MCF 10A (cell line): ENCODE measurements at regions not wholly inside any gene's neighbourhood (a gene's known extent, or its start where the extent isn't known, plus 50 kb on each side); places are given as distances from the start of the nearest gene placed in this dataset.

Experiments used
- BruUV-seq: library from RNA; stranded (reverse); fragments of 400-500 nt; replicated peaks from 2 replicates; lab custom pipeline; 2021; lab: Mats Ljungman, UMichigan
- CTCF ChIA-PET: fragments of 300-600 bp; sonication (Branson Sonifier 250); formaldehyde crosslinking; extraction: SDS; loops from one replicate; lab custom pipeline; 2021; ENCODE audit warnings: antibody characterized with exemption, inconsistent platforms; lab: Yijun Ruan, JAX
- POLR2A ChIA-PET: fragments of 300-600, 350-650 bp; sonication (Branson Sonifier 250); formaldehyde crosslinking; extraction: SDS; loops from one replicate; lab custom pipeline; 2020; ENCODE audit warnings: antibody characterized with exemption, inconsistent platforms; lab: Yijun Ruan, JAX
- DNase-seq: peaks from one replicate; pipeline ENCODE4 v3.0.0-alpha.2; 2018; ENCODE audit not compliant: unreplicated experiment
- H3K27ac Mint-ChIP-seq: one replicate; pipeline ENCODE4 v1.8.0; 2022; ENCODE audit warnings: mild to moderate bottlenecking, low read depth, mixed read lengths; ENCODE audit not compliant: unreplicated experiment
- H3K27me3 Mint-ChIP-seq: one replicate; pipeline ENCODE4 v1.8.0; 2022; ENCODE audit warnings: mixed read lengths; ENCODE audit not compliant: insufficient read depth, unreplicated experiment
- H3K36me3 Mint-ChIP-seq: one replicate; pipeline ENCODE4 v1.8.0; 2022; ENCODE audit warnings: mild to moderate bottlenecking, moderate library complexity, mixed read lengths; ENCODE audit not compliant: insufficient read depth, unreplicated experiment
- H3K4me1 Mint-ChIP-seq: one replicate; pipeline ENCODE4 v1.8.0; 2022; ENCODE audit warnings: mixed read lengths; ENCODE audit not compliant: insufficient read depth, unreplicated experiment
- H3K4me3 Mint-ChIP-seq: one replicate; pipeline ENCODE4 v1.8.0; 2022; ENCODE audit warnings: mild to moderate bottlenecking, moderate library complexity, mixed read lengths; ENCODE audit not compliant: unreplicated experiment
- H3K9me3 Mint-ChIP-seq: one replicate; pipeline ENCODE4 v1.8.0; 2022; ENCODE audit warnings: mixed read lengths; ENCODE audit not compliant: unreplicated experiment
- intact Hi-C: fragments of 100-400 bp; cut with micrococcal nuclease; formaldehyde crosslinking; loops from 2 replicates; pipeline ENCODE4 v1.14.1; 2022
- TF ChIP-seq, protein P1 (sequence below): fragments of 200-600 bp; IDR thresholded peaks from one replicate; pipeline ENCODE4 v1.8.0; 2022; ENCODE audit warnings: antibody characterized with exemption, mild to moderate bottlenecking; ENCODE audit not compliant: unreplicated experiment

DNA sequence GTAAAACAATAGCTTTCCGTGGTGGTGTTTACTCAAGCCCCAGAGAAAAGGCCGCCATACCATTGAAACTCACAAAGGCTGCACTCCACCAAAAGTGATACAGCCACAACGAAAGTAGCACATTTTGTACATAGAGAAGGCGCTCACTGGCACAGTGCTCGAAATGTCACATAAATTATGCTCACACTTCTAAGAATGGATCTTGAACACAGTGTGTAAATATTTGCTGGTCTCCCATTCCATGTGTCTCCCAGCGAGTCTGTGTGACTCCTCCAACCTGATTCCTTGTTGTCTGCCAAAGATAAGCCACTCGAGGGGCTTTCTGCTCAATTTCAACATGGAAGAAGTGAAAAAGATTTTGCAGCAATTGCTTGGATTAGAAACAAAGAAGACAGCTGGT, 234.0 kb upstream of the VCX3A start:
- no peak overlapping the region for H3K4me3 Mint-ChIP-seq
- CTCF ChIA-PET, result no interaction called here
- H3K27me3 Mint-ChIP-seq, result no peaks in the 10 kb centered on the region
- H3K27ac Mint-ChIP-seq, result no peak overlapping the region
- TF ChIP-seq, protein P1, sequence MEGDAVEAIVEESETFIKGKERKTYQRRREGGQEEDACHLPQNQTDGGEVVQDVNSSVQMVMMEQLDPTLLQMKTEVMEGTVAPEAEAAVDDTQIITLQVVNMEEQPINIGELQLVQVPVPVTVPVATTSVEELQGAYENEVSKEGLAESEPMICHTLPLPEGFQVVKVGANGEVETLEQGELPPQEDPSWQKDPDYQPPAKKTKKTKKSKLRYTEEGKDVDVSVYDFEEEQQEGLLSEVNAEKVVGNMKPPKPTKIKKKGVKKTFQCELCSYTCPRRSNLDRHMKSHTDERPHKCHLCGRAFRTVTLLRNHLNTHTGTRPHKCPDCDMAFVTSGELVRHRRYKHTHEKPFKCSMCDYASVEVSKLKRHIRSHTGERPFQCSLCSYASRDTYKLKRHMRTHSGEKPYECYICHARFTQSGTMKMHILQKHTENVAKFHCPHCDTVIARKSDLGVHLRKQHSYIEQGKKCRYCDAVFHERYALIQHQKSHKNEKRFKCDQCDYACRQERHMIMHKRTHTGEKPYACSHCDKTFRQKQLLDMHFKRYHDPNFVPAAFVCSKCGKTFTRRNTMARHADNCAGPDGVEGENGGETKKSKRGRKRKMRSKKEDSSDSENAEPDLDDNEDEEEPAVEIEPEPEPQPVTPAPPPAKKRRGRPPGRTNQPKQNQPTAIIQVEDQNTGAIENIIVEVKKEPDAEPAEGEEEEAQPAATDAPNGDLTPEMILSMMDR, result no peak
- intact Hi-C loops, result no loop called here
- no peak for DNase-seq
- H3K36me3 Mint-ChIP-seq, result no peaks in the 10 kb centered on the region
- no peaks in the 10 kb centered on the region for H3K4me1 Mint-ChIP-seq
- H3K9me3 Mint-ChIP-seq, result no peaks in the 10 kb centered on the region
- POLR2A ChIA-PET, result no interaction called here
- no TSS peak for BruUV-seq

DNA sequence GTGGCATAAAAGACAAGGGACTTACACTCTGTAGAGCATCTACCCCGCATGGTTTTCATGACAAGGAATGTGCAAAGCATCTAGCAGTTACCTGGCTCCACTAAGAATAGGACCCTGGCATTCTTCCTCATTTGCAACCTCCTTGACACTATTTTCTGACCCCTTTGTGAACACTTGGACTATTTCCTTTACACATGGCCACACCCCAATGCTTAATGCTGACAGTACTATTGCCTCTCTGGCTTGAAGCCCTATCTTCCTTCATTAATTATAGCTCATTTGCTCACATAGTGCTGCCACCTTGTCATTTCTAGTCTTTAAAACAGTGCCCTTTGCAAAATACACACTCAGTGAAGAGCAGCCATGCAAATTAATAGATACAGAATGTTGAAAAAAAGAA, 226.3 kb upstream of the VCX3A start:
- H3K4me3 Mint-ChIP-seq, result no peak overlapping the region
- H3K9me3 Mint-ChIP-seq, result peaks cover 26% of the 10 kb centered on the region
- ChIA-PET POLR2A (no interaction called here), CTCF (no interaction called here)
- DNase-seq, result no peak
- intact Hi-C loops, result no loop called here
- no peaks in the 10 kb centered on the region for H3K27me3 Mint-ChIP-seq
- TF ChIP-seq, protein P1, result no peak
- no peaks in the 10 kb centered on the region for H3K36me3 Mint-ChIP-seq
- no peak overlapping the region for H3K27ac Mint-ChIP-seq
- BruUV-seq, result no TSS peak
- H3K4me1 Mint-ChIP-seq, result no peaks in the 10 kb centered on the region

DNA sequence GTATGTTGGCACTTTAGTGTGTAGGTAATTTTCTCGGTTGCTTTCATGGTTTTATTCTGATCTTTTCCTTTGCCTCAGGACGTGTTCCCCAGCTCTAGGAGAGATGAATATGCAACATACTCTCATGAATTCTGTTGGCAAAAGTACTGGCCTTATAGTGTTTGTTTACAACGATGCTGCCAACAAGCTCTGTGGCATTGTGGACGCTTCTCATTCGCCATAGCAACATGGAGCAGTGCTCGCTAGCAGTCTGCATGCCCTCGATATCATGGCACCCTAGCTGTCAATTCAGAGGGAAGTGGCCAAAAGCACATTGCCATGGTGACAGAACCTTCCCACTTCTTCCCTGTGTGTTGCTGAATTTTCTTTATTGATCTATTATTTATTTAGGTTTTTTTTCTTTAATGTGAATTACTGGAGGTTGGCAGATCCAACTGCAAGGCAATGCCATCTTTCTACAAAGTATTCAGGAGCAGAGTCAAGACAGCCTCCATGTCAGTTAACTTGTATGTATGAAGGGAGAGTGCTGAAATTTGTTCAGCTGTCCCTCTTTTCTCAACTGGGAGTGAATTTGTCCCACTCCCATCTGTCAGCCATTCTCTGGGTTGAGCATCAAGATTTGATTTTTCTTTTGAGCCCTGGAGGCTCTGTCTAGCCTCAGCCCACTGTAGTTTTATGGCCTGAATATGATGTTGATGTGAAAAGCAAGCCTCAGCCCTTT, 224.9 kb upstream of the VCX3A start:
- intact Hi-C loops, result no loop called here
- H3K27me3 Mint-ChIP-seq, result no peaks in the 10 kb centered on the region
- no peaks in the 10 kb centered on the region for H3K4me1 Mint-ChIP-seq
- BruUV-seq, result no TSS peak
- H3K4me3 Mint-ChIP-seq, result no peak overlapping the region
- ChIA-PET CTCF (no interaction called here), POLR2A (no interaction called here)
- no peak overlapping the region for H3K27ac Mint-ChIP-seq
- peaks cover 35% of the 10 kb centered on the region for H3K9me3 Mint-ChIP-seq
- TF ChIP-seq, protein P1, result no peak
- no peak for DNase-seq
- no peaks in the 10 kb centered on the region for H3K36me3 Mint-ChIP-seq

DNA sequence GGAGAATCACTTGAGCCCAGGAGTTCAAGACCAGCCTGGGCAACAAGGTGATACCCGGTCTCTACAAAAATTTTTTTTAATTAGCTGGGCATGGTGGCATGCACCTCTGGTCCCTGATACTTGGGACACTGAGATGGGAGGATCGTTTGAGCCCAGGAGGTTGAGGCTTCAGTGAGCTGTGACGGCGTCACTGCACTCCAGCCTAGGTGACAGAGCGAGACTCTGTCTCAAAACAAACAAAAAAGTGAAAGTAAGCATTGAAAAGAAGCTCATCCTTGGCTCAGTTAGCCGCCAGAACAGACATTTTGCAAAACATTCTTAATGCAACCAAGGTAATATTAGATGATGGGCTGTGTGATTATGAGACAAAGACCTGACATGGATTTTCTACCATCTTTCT, 223.3 kb upstream of the VCX3A start:
- ChIA-PET POLR2A (no interaction called here), CTCF (interaction anchor here (0.5 kb wide), 1 partner anchor 343 kb away, joined by 3 read pairs; no protein-coding TSS in a partner anchor)
- DNase-seq, result no peak
- no TSS peak for BruUV-seq
- no peaks in the 10 kb centered on the region for H3K27me3 Mint-ChIP-seq
- no peaks in the 10 kb centered on the region for H3K36me3 Mint-ChIP-seq
- H3K4me3 Mint-ChIP-seq, result no peak overlapping the region
- H3K27ac Mint-ChIP-seq, result no peak overlapping the region
- H3K9me3 Mint-ChIP-seq, result peaks cover 35% of the 10 kb centered on the region
- TF ChIP-seq, protein P1, result no peak
- no peaks in the 10 kb centered on the region for H3K4me1 Mint-ChIP-seq
- intact Hi-C loops, result no loop called here
